ENCODE measurements at regions not wholly inside any gene's neighbourhood (a gene's known extent, or its start where the extent isn't known, plus 50 kb on each side); places are given as distances from the start of the nearest gene placed in this dataset.

DNA sequence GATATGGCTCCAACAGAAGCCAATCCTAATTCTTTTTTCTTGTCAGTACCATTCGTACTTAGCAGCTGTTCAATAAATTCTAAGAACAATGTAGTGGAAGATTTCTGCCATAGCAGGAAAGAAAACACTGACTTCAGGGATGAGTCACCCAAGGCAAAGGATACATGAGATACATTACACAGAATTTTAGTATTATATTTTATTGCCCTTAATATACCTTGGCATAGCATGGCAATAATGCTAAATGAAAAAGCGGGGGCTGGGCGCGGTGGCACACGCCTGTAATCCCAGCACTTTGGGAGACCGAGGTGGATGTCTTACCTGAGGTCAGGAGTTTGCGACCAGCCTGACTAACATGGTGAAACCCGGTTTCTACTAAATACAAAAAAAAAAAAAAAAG lies 619.1 kb upstream of the DAB2 start:
- Histone ChIP-seq H3K9me3 (no peaks in the 10 kb centered on the region), H3K36me3 (no peaks in the 10 kb centered on the region), H3K27ac (no peak overlapping the region), H3K4me1 (no peaks in the 10 kb centered on the region), H3K4me3 (no peak overlapping the region), H3K27me3 (peaks cover 0 to 2% of the 10 kb centered on the region in 2 donors)
- TF ChIP-seq POLR2A (IDR thresholded peaks at IDR 0.05) = no peak
- no peak for TF ChIP-seq CTCF (IDR thresholded peaks at IDR 0.05)
- no peak for DNase-seq
- intact Hi-C loops (cut with DNase I; ENCODE audit: low total_unique reads) = no loop called here

GRCh38 chr5:40041452-40041851 lies 616.7 kb upstream of the DAB2 start:
- Histone ChIP-seq H3K27me3 (peaks cover 0 to 2% of the 10 kb centered on the region in 2 donors), H3K27ac (no peak overlapping the region), H3K4me1 (no peaks in the 10 kb centered on the region), H3K4me3 (no peak overlapping the region), H3K36me3 (no peaks in the 10 kb centered on the region), H3K9me3 (no peaks in the 10 kb centered on the region)
- no peak for DNase-seq
- TF ChIP-seq POLR2A (IDR thresholded peaks at IDR 0.05) = no peak
- no peak for TF ChIP-seq CTCF (IDR thresholded peaks at IDR 0.05)
- intact Hi-C loops (cut with DNase I; ENCODE audit: low total_unique reads) = no loop called here

GRCh38 chr5:40037713-40038112 lies 612.9 kb upstream of the DAB2 start:
- intact Hi-C loops (cut with DNase I; ENCODE audit: low total_unique reads) = no loop called here
- TF ChIP-seq CTCF (IDR thresholded peaks at IDR 0.05) (no peak), POLR2A (IDR thresholded peaks at IDR 0.05) (no peak)
- H3K27me3 ChIP-seq = peaks cover 0 to 2% of the 10 kb centered on the region in 2 donors
- H3K9me3 ChIP-seq = no peaks in the 10 kb centered on the region
- H3K4me1 ChIP-seq = no peaks in the 10 kb centered on the region
- H3K4me3 ChIP-seq = no peak overlapping the region
- DNase-seq = no peak
- no peaks in the 10 kb centered on the region for H3K36me3 ChIP-seq
- H3K27ac ChIP-seq = no peak overlapping the region

DNA sequence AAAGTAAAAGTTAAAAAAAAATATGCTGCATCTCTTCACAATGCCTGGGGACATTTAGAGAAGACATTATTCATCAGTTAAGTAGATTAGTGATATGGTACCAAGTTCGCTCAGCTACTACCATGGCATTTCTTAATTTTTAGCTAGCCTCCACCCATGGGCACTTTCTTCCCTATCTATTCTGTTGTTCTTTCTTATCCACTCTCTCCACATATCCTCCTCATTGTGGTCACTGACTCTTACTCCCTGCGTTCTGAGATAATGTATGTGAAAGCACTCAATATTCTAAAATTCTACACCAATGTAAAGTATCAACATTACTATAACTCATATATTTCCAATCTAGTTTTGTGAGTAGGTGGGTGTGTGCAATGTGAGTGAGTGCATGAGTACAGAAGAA lies 609.7 kb upstream of the DAB2 start:
- no peak for DNase-seq
- Histone ChIP-seq H3K27me3 (no peaks in the 10 kb centered on the region), H3K4me3 (no peak overlapping the region), H3K36me3 (no peaks in the 10 kb centered on the region), H3K27ac (no peak overlapping the region), H3K9me3 (no peaks in the 10 kb centered on the region), H3K4me1 (no peaks in the 10 kb centered on the region)
- no peak for TF ChIP-seq POLR2A (IDR thresholded peaks at IDR 0.05)
- TF ChIP-seq CTCF (IDR thresholded peaks at IDR 0.05) = no peak
- intact Hi-C loops (cut with DNase I; ENCODE audit: low total_unique reads) = no loop called here

- Histone ChIP-seq H3K4me1 (no peaks in the 10 kb centered on the region), H3K9me3 (no peaks in the 10 kb centered on the region), H3K27ac (no peak overlapping the region), H3K36me3 (no peaks in the 10 kb centered on the region), H3K4me3 (no peak overlapping the region), H3K27me3 (no peaks in the 10 kb centered on the region)
- no peak for DNase-seq
- TF ChIP-seq POLR2A (IDR thresholded peaks at IDR 0.05) (no peak), CTCF (IDR thresholded peaks at IDR 0.05) (no peak)
- intact Hi-C loops (cut with DNase I; ENCODE audit: low total_unique reads) = no loop called here
These were observed 608.6 kb upstream of the DAB2 start for GRCh38 chr5:40033411-40033810.

All from uterus (tissue), 3 donors.